HEK293T (cell line): ENCODE measurements at regions not wholly inside any gene's neighbourhood (a gene's known extent, or its start where the extent isn't known, plus 50 kb on each side); places are given as distances from the start of the nearest gene placed in this dataset.
"Not testable (repeated sequence)": the region's sequence is repeated elsewhere in the genome, so short reads cannot be mapped to it uniquely, and the experiment has no call there.

ENCODE experiments used
- CTCF ChIA-PET: fragments of 350-600 bp; formaldehyde crosslinking; extraction: SDS; loops from one replicate; lab custom pipeline; 2021; ENCODE audit warnings: antibody characterized with exemption, inconsistent platforms; lab: Yijun Ruan, JAX
- POLR2A ChIA-PET: fragments of 350-600 bp; formaldehyde crosslinking; extraction: SDS; loops from one replicate; lab custom pipeline; 2020; ENCODE audit warnings: antibody characterized with exemption, inconsistent platforms; lab: Yijun Ruan, JAX
- DNase-seq: peaks from one replicate; pipeline ENCODE4 v3.0.0; 2012; ENCODE audit warnings: mixed read lengths; ENCODE audit errors: extremely low spot score
- ARNT ChIP-seq: fragments of 450-650 bp; IDR thresholded peaks from 2 replicates; pipeline ENCODE4 v1.6.1; 2017; ENCODE audit warnings: mild to moderate bottlenecking
- BHLHE40 ChIP-seq: fragments of 450-650 bp; IDR thresholded peaks from 2 replicates; pipeline ENCODE4 v1.6.1; 2016; ENCODE audit warnings: mild to moderate bottlenecking, moderate library complexity, borderline replicate concordance
- CTBP1 ChIP-seq: fragments of 450-650 bp; IDR thresholded peaks from 2 replicates; pipeline ENCODE4 v1.6.1; 2016; ENCODE audit warnings: borderline replicate concordance
- ELF4 ChIP-seq: fragments of 450-650 bp; IDR thresholded peaks from 2 replicates; pipeline ENCODE4 v1.6.1; 2017; ENCODE audit warnings: antibody characterized with exemption
- FOXA1 ChIP-seq: fragments of 450-650 bp; IDR thresholded peaks from 2 replicates; pipeline ENCODE4 v1.6.1; 2016; ENCODE audit warnings: mild to moderate bottlenecking
- FOXK2 ChIP-seq: fragments of 450-650 bp; IDR thresholded peaks from 2 replicates; pipeline ENCODE4 v1.6.1; 2016; ENCODE audit warnings: mild to moderate bottlenecking
- FOXM1 ChIP-seq: fragments of 450-650 bp; IDR thresholded peaks from 2 replicates; pipeline ENCODE4 v1.6.1; 2017; ENCODE audit warnings: mild to moderate bottlenecking, borderline replicate concordance
- HDGF ChIP-seq: fragments of 450-650 bp; IDR thresholded peaks from 2 replicates; pipeline ENCODE4 v1.6.1; 2017; ENCODE audit warnings: antibody characterized with exemption, borderline replicate concordance
- L3MBTL2 ChIP-seq: fragments of 450-650 bp; conservative IDR thresholded peaks from 2 replicates; pipeline ENCODE4 v1.6.1; 2016; ENCODE audit warnings: mild to moderate bottlenecking
- LEF1 ChIP-seq: fragments of 450-650 bp; IDR thresholded peaks from 2 replicates; pipeline ENCODE4 v1.6.1; 2017; ENCODE audit warnings: mild to moderate bottlenecking, borderline replicate concordance
- NFRKB ChIP-seq: fragments of 450-650 bp; IDR thresholded peaks from 2 replicates; pipeline ENCODE4 v1.6.1; 2016; ENCODE audit warnings: mild to moderate bottlenecking, moderate library complexity
- PKNOX1 ChIP-seq: fragments of 450-650 bp; IDR thresholded peaks from 2 replicates; pipeline ENCODE4 v1.6.1; 2016
- SP1 ChIP-seq: fragments of 450-650 bp; IDR thresholded peaks from 2 replicates; pipeline ENCODE4 v1.6.1; 2017
- SUZ12 ChIP-seq: fragments of 450-650 bp; IDR thresholded peaks from 2 replicates; pipeline ENCODE4 v1.6.1; 2016; ENCODE audit warnings: mild to moderate bottlenecking
- TARDBP ChIP-seq: fragments of 450-650 bp; IDR thresholded peaks from 2 replicates; pipeline ENCODE4 v1.6.1; 2016
- ZNF384 ChIP-seq: fragments of 450-650 bp; IDR thresholded peaks from 2 replicates; pipeline ENCODE4 v1.6.1; 2016

DNA sequence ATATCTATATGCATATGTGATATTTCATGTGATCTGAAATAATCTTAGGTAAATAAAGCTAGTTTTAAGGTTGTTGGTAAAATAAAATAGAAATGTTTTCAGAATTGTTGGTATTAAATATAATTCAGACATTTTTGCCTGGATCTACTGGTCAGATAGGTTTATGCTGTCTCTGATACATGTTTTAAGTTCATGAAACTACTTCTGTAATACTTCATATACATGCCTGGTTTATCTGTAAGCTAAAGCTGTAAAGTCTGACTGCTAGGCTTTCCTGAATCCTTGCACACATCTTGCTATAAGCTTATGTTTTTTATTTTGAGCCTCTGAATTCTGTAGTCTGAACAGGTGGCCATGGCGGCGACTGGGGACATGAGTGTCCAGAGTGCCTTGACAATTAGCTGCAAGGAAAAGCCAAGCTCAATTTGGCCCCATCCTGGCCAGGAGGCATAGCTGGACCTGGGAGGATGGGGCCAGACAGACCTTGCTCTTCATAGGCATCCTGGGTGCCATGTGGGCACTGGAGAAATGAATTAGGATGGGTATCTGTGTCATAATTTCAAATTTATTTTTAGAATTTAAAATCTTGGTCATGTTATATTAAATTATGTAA lies 241.0 kb upstream of the UBASH3B start:
- TF ChIP-seq NFRKB (no peak), SP1 (no peak), LEF1 (no peak), ZNF384 (no peak), FOXA1 (no peak), ARNT (no peak), FOXK2 (no peak)
- POLR2A ChIA-PET: no interaction called here
- CTCF ChIA-PET: no interaction called here
- DNase-seq: no peak

DNA sequence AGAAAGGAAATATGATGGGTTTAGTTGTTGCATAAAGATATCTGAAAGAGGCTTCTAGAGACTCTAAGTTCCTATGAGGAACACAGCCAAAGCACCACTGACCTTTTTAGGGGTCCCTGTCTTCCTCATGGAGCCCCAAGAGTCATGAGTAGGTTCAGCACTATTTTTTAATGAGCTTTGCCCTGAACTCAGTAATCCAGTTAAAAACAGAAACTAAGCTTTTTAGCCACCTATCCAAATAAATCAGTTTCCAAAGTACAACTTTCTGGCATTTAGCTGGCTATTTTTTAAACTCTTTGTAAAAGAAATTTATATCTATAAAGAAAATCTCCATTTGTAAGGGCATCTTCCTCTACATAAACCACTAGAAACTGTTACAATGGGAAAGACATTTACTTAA lies 241.8 kb upstream of the UBASH3B start:
- CTCF ChIA-PET: no interaction called here
- DNase-seq: no peak
- POLR2A ChIA-PET: no interaction called here
- TF ChIP-seq FOXA1 (no peak), CTBP1 (no peak), ZNF384 (no peak), PKNOX1 (no peak), ELF4 (no peak), L3MBTL2 (no peak), SUZ12 (no peak), FOXK2 (no peak)

DNA sequence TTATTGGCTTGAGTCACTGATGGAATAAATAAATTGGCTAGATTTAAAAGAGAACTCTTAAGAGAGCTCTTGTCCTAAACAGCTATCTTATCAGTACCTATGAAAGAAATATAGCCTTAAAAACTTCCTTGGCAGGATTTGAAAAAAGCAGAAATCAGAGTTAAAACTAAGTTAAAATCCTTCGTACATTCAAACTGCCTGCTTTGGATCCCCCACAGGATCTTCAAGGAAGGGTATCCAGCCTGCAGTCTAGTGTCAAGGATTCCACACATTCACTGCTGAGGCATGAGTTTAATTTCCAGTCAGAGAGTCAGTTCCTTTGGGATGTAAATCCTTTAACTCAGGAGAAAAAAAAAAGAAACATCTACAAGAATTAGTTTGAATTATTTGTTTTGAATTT lies 242.9 kb upstream of the UBASH3B start:
- TF ChIP-seq ARNT (no peak), FOXK2 (no peak), ELF4 (no peak), L3MBTL2 (no peak)
- POLR2A ChIA-PET: no interaction called here
- CTCF ChIA-PET: no interaction called here
- DNase-seq: no peak

- no peak for DNase-seq
- TF ChIP-seq FOXM1 (no peak), FOXA1 (no peak), FOXK2 (no peak)
- ChIA-PET CTCF (no interaction called here), POLR2A (no interaction called here)
Observed at GRCh38 chr11:122406466-122406865, 249.1 kb upstream of the UBASH3B start.

DNA sequence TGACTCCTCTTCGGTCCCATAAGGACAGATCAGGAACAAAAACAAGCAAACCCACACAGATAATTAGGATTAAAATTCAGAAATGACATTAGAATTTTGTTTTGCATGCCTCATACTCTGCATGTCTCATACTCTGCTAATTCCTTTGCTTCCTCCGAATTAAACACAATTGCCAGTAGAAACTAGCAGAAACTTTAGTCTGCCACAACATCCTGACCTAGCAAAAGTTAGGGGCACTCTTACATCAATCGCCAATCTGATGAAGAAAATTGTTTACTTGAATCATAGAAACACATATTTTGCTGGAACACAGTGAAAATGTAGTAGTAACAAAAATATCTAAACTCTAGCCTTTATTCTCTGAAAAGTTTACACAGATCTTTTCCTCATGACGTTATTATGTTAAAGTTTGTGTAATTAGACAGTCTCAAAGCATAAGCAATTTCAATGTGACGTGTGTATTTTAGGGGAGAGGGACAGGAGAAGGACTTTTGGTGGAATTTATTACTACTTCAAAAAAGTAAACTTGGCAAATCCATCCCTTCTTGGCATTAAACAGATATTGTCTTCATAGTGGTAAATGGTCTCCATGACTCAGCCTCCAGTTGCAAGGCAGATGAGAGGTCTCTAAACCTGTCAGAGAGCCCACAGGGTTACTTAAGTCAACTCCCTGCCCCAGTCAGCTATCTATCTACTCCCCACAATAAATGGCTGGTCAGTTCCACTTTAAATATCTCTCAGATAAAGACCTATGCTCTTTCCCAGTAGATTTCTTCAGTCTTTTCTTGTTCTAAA lies 249.8 kb upstream of the UBASH3B start:
- DNase-seq: no peak
- ChIA-PET CTCF (no interaction called here), POLR2A (no interaction called here)
- TF ChIP-seq L3MBTL2 (no peak), BHLHE40 (no peak), FOXM1 (no peak), FOXK2 (no peak), HDGF (no peak), PKNOX1 (no peak), ZNF384 (no peak)

GRCh38 chr11:122404571-122404970 lies 251.0 kb upstream of the UBASH3B start:
- ChIA-PET CTCF (no interaction called here), POLR2A (no interaction called here)
- no peak for DNase-seq
- TF ChIP-seq ZNF384 (no peak), PKNOX1 (no peak), FOXM1 (no peak), TARDBP (no peak), FOXA1 (no peak), SP1 (no peak), BHLHE40 (no peak), ELF4 (no peak)

- POLR2A ChIA-PET, DNase-seq, CTCF ChIA-PET: not testable (repeated sequence)
Observed at GRCh38 chr11:122401581-122401980, 253.9 kb upstream of the UBASH3B start.

- ChIA-PET POLR2A (no interaction called here), CTCF (no interaction called here)
- TF ChIP-seq CTBP1 (no peak), L3MBTL2 (no peak), FOXA1 (no peak), ELF4 (no peak), LEF1 (no peak), ZNF384 (no peak), HDGF (no peak), BHLHE40 (no peak), PKNOX1 (no peak), FOXK2 (no peak)
- DNase-seq: no peak
Observed at GRCh38 chr11:122399375-122399774, 256.1 kb upstream of the UBASH3B start.
